ENCODE measurements at regions not wholly inside any gene's neighbourhood (a gene's known extent, or its start where the extent isn't known, plus 50 kb on each side); places are given as distances from the start of the nearest gene placed in this dataset.

DNA sequence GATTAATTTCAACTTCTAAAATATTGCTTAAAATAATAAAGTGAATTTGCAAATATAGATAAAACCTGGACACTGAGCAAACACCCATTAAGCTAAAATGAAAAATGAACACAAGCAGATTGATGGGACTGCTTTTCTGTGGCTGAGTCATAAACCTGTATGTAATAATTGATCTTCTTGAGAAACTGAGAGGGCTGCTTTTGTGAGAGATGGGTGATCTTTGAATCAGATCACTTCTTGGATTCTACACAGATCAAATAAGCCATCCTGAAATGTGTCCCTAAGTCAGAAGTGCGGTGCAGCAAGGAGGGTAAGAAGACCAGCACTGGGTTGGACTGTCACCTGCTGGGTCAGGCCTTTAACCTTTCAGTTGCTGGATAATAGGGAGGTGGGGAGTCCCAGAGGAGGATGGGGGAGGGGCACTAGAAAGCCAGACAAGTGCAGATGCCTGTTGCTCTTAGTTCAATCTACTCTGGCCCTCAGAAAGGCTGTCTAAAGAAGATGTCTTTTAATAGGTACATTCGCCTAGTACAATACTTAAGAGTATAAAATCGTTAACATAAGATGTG is 178.2 kb upstream of the NAMPT start:
- no peak overlapping the region for H3K4me3 Mint-ChIP-seq
- DNase-seq, result no peak
- H3K27me3 Mint-ChIP-seq (ENCODE audit: low read depth in 2 of 2), result no peaks in the 10 kb centered on the region
- Histone ChIP-seq H3K36me3 (ENCODE audit: control insufficient read depth, insufficient read depth, low read length) (no peaks in the 10 kb centered on the region), H3K9me3 (ENCODE audit: control insufficient read depth, insufficient read depth, low read length) (no peaks in the 10 kb centered on the region), H3K4me1 (ENCODE audit: control insufficient read depth, insufficient read depth, low read length) (no peaks in the 10 kb centered on the region), H3K27ac (ENCODE audit: low read length) (no peak overlapping the region), H3K27me3 (ENCODE audit: control insufficient read depth, insufficient read depth, low read length) (no peaks in the 10 kb centered on the region), H3K4me3 (ENCODE audit: low read length) (no peak overlapping the region)
- no peaks in the 10 kb centered on the region for H3K4me1 Mint-ChIP-seq
- 42% methylated on average over 2 of the region's 3 CpGs for WGBS (ENCODE audit: insufficient coverage)
- no peak for ATAC-seq
- H3K9me3 Mint-ChIP-seq, result no peaks in the 10 kb centered on the region
- TF ChIP-seq, protein P1, sequence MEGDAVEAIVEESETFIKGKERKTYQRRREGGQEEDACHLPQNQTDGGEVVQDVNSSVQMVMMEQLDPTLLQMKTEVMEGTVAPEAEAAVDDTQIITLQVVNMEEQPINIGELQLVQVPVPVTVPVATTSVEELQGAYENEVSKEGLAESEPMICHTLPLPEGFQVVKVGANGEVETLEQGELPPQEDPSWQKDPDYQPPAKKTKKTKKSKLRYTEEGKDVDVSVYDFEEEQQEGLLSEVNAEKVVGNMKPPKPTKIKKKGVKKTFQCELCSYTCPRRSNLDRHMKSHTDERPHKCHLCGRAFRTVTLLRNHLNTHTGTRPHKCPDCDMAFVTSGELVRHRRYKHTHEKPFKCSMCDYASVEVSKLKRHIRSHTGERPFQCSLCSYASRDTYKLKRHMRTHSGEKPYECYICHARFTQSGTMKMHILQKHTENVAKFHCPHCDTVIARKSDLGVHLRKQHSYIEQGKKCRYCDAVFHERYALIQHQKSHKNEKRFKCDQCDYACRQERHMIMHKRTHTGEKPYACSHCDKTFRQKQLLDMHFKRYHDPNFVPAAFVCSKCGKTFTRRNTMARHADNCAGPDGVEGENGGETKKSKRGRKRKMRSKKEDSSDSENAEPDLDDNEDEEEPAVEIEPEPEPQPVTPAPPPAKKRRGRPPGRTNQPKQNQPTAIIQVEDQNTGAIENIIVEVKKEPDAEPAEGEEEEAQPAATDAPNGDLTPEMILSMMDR (IDR thresholded peaks at IDR 0.05), result no peak
- H3K36me3 Mint-ChIP-seq, result no peaks in the 10 kb centered on the region
- no peak overlapping the region for H3K27ac Mint-ChIP-seq
- intact Hi-C loops (cut with micrococcal nuclease), result loop anchor here (1.0 kb wide), 1 partner anchor 287 kb away; no protein-coding TSS in a partner anchor

GRCh38 chr7:106462365-106462859 is 177.6 kb upstream of the NAMPT start:
- H3K4me1 ChIP-seq (ENCODE audit: control insufficient read depth, insufficient read depth, low read length), result no peaks in the 10 kb centered on the region
- H3K4me3 Mint-ChIP-seq, result no peak overlapping the region
- peak in 1 of 2 donors; percentile 54 for DNase-seq
- WGBS (ENCODE audit: insufficient coverage), result 0% methylated on average over 2 of the region's 4 CpGs
- no peaks in the 10 kb centered on the region for H3K4me1 Mint-ChIP-seq
- no peaks in the 10 kb centered on the region for H3K27me3 ChIP-seq (ENCODE audit: control insufficient read depth, insufficient read depth, low read length)
- ATAC-seq, result peak in 1 of 3 donors; percentile 48
- no peaks in the 10 kb centered on the region for H3K9me3 Mint-ChIP-seq
- no peaks in the 10 kb centered on the region for H3K27me3 Mint-ChIP-seq (ENCODE audit: low read depth in 2 of 2)
- no peak overlapping the region for H3K27ac Mint-ChIP-seq
- H3K36me3 Mint-ChIP-seq, result no peaks in the 10 kb centered on the region
- no peak overlapping the region for H3K4me3 ChIP-seq (ENCODE audit: low read length)
- no peaks in the 10 kb centered on the region for H3K36me3 ChIP-seq (ENCODE audit: control insufficient read depth, insufficient read depth, low read length)
- intact Hi-C loops (cut with micrococcal nuclease), result loop anchor here (1.0 kb wide), 1 partner anchor 286 kb away; no protein-coding TSS in a partner anchor
- H3K9me3 ChIP-seq (ENCODE audit: control insufficient read depth, insufficient read depth, low read length), result no peaks in the 10 kb centered on the region
- TF ChIP-seq, protein P1 (IDR thresholded peaks at IDR 0.05), result peak; percentile 49
- no peak overlapping the region for H3K27ac ChIP-seq (ENCODE audit: low read length)

DNA sequence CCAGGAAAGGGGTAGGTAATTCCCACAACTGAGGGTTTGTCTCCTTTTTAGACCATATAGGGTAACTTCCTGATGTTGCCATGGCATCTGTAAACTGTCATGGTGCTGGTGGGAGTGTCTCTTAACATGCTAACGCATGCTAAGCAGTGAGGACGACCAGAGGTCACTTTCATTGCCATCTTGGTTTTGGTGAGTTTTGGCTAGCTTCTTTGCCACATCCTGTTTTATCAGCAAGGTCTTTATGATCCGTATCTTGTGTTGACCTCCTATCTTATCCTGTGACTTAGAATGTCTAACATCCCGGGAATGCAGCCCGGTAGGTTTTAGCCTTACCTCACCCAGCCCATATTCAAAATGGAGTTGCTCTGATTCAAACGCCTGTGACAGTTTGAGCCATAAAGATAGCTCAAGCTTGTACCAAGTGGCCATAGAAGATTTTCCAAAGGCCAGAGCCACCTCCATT is 176.0 kb upstream of the NAMPT start:
- no peaks in the 10 kb centered on the region for H3K4me1 Mint-ChIP-seq
- no peaks in the 10 kb centered on the region for H3K36me3 ChIP-seq (ENCODE audit: control insufficient read depth, insufficient read depth, low read length)
- H3K27ac ChIP-seq (ENCODE audit: low read length), result no peak overlapping the region
- no peak for DNase-seq
- no peaks in the 10 kb centered on the region for H3K9me3 Mint-ChIP-seq
- TF ChIP-seq, protein P1 (IDR thresholded peaks at IDR 0.05), result no peak
- H3K4me3 ChIP-seq (ENCODE audit: low read length), result no peak overlapping the region
- no peaks in the 10 kb centered on the region for H3K27me3 Mint-ChIP-seq (ENCODE audit: low read depth in 2 of 2)
- H3K9me3 ChIP-seq (ENCODE audit: control insufficient read depth, insufficient read depth, low read length), result no peaks in the 10 kb centered on the region
- H3K4me3 Mint-ChIP-seq, result no peak overlapping the region
- H3K27me3 ChIP-seq (ENCODE audit: control insufficient read depth, insufficient read depth, low read length), result no peaks in the 10 kb centered on the region
- 86% methylated on average over 6 of the region's 6 CpGs for WGBS (ENCODE audit: insufficient coverage)
- H3K4me1 ChIP-seq (ENCODE audit: control insufficient read depth, insufficient read depth, low read length), result no peaks in the 10 kb centered on the region
- H3K27ac Mint-ChIP-seq, result no peak overlapping the region
- intact Hi-C loops (cut with micrococcal nuclease), result no loop called here
- no peak for ATAC-seq
- H3K36me3 Mint-ChIP-seq, result no peaks in the 10 kb centered on the region
